ENCODE measurements at regions not wholly inside any gene's neighbourhood (a gene's known extent, or its start where the extent isn't known, plus 50 kb on each side); places are given as distances from the start of the nearest gene placed in this dataset.

GRCh38 chr14:49425921-49426320 is 160.3 kb downstream of the RPS29 start:
- Histone ChIP-seq H3K4me1 (ENCODE audit: control insufficient read depth in 1 of 2, insufficient read depth in 2 of 2, low read length in 2 of 2) (no peaks in the 10 kb centered on the region), H3K36me3 (ENCODE audit: control insufficient read depth in 1 of 2, insufficient read depth in 2 of 2, low read length in 1 of 2) (no peaks in the 10 kb centered on the region), H3K9me3 (ENCODE audit: control insufficient read depth, low read length) (no peaks in the 10 kb centered on the region), H3K27me3 (ENCODE audit: control insufficient read depth in 1 of 2, insufficient read depth in 2 of 2, low read length in 1 of 2) (no peaks in the 10 kb centered on the region), H3K4me3 (ENCODE audit: low read length in 2 of 2) (no peak overlapping the region), H3K27ac (ENCODE audit: low read depth in 1 of 2, low read length in 2 of 2) (no peak overlapping the region)
- intact Hi-C loops (cut with DNase I) = no loop called here
- DNase-seq = no peak
- WGBS, 2 donors = 80 to 85% methylated on average over 1 of the region's 1 CpG
- ATAC-seq (ENCODE audit: low FRiP score) = no peak

GRCh38 chr14:49424436-49425331 is 161.5 kb downstream of the RPS29 start:
- no peak overlapping the region for H3K4me3 ChIP-seq (ENCODE audit: low read length in 2 of 2)
- H3K27me3 ChIP-seq (ENCODE audit: control insufficient read depth in 1 of 2, insufficient read depth in 2 of 2, low read length in 1 of 2) = no peaks in the 10 kb centered on the region
- H3K36me3 ChIP-seq (ENCODE audit: control insufficient read depth in 1 of 2, insufficient read depth in 2 of 2, low read length in 1 of 2) = no peaks in the 10 kb centered on the region
- H3K4me1 ChIP-seq (ENCODE audit: control insufficient read depth in 1 of 2, insufficient read depth in 2 of 2, low read length in 2 of 2) = no peaks in the 10 kb centered on the region
- DNase-seq (no peak), ATAC-seq (ENCODE audit: low FRiP score) (no peak)
- H3K27ac ChIP-seq (ENCODE audit: low read depth in 1 of 2, low read length in 2 of 2) = no peak overlapping the region
- WGBS, 2 donors = 85% methylated on average over 4 of the region's 4 CpGs
- intact Hi-C loops (cut with DNase I) = no loop called here
- no peaks in the 10 kb centered on the region for H3K9me3 ChIP-seq (ENCODE audit: control insufficient read depth, low read length)

DNA sequence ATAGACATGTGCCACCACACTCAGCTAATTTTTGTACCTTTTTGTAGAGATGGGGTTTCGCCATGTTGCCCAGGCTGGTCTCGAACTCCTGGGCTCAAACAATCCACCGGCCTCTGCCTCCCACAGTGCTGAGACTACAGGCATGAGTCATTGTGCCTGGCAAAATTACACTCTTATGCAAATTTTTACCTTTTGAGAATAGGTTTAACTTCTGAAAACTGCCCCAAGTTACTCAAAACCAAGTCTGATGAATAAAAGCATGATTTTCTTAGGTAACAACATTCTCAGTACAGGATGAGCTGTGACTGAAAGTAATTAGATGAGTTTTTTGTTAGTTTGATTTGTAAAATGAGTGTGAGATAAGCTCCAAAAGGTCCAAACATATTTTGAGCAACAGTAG is 166.0 kb downstream of the RPS29 start:
- Histone ChIP-seq H3K36me3 (ENCODE audit: control insufficient read depth in 1 of 2, insufficient read depth in 2 of 2, low read length in 1 of 2) (no peaks in the 10 kb centered on the region), H3K27me3 (ENCODE audit: control insufficient read depth in 1 of 2, insufficient read depth in 2 of 2, low read length in 1 of 2) (no peaks in the 10 kb centered on the region), H3K9me3 (ENCODE audit: control insufficient read depth, low read length) (no peaks in the 10 kb centered on the region), H3K4me1 (ENCODE audit: control insufficient read depth in 1 of 2, insufficient read depth in 2 of 2, low read length in 2 of 2) (no peaks in the 10 kb centered on the region), H3K4me3 (ENCODE audit: low read length in 2 of 2) (no peak overlapping the region), H3K27ac (ENCODE audit: low read depth in 1 of 2, low read length in 2 of 2) (no peak overlapping the region)
- WGBS, 2 donors = 87 to 92% methylated on average over 3 of the region's 3 CpGs
- DNase-seq (no peak), ATAC-seq (ENCODE audit: low FRiP score) (no peak)
- intact Hi-C loops (cut with DNase I) = no loop called here

DNA sequence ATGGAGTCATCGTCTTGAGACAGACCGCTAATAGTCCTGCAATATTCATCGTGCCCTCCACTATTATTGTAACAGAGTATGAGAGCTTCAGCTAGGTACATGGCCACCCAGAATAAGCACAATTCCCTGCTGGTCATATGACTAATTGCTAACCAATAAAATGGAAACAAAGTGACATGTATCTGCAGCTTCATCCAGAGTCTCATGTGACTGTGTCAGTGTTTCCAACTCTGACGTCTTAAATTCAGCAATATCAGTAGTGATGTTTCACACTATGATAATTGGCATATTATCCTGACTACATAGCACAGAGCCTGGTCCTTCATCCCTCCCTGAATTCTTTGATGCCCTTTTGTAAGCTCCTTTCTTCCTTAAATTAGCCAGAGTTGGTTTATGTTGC is 167.4 kb downstream of the RPS29 start:
- WGBS, 2 donors = 81 to 83% methylated on average over 4 of the region's 4 CpGs
- no peaks in the 10 kb centered on the region for H3K36me3 ChIP-seq (ENCODE audit: control insufficient read depth in 1 of 2, insufficient read depth in 2 of 2, low read length in 1 of 2)
- intact Hi-C loops (cut with DNase I) = no loop called here
- ATAC-seq (ENCODE audit: low FRiP score) = no peak
- DNase-seq = no peak
- H3K27me3 ChIP-seq (ENCODE audit: control insufficient read depth in 1 of 2, insufficient read depth in 2 of 2, low read length in 1 of 2) = no peaks in the 10 kb centered on the region
- H3K4me3 ChIP-seq (ENCODE audit: low read length in 2 of 2) = no peak overlapping the region
- no peaks in the 10 kb centered on the region for H3K9me3 ChIP-seq (ENCODE audit: control insufficient read depth, low read length)
- H3K4me1 ChIP-seq (ENCODE audit: control insufficient read depth in 1 of 2, insufficient read depth in 2 of 2, low read length in 2 of 2) = no peaks in the 10 kb centered on the region
- H3K27ac ChIP-seq (ENCODE audit: low read depth in 1 of 2, low read length in 2 of 2) = no peak overlapping the region

- Histone ChIP-seq H3K4me1 (ENCODE audit: control insufficient read depth in 1 of 2, insufficient read depth in 2 of 2, low read length in 2 of 2) (no peaks in the 10 kb centered on the region), H3K27ac (ENCODE audit: low read depth in 1 of 2, low read length in 2 of 2) (no peak overlapping the region), H3K9me3 (ENCODE audit: control insufficient read depth, low read length) (no peaks in the 10 kb centered on the region), H3K36me3 (ENCODE audit: control insufficient read depth in 1 of 2, insufficient read depth in 2 of 2, low read length in 1 of 2) (no peaks in the 10 kb centered on the region), H3K27me3 (ENCODE audit: control insufficient read depth in 1 of 2, insufficient read depth in 2 of 2, low read length in 1 of 2) (no peaks in the 10 kb centered on the region), H3K4me3 (ENCODE audit: low read length in 2 of 2) (no peak overlapping the region)
- DNase-seq (no peak), ATAC-seq (ENCODE audit: low FRiP score) (no peak)
- intact Hi-C loops (cut with DNase I) = no loop called here
Measured at GRCh38 chr14:49417790-49418189, 168.4 kb downstream of the RPS29 start.

DNA sequence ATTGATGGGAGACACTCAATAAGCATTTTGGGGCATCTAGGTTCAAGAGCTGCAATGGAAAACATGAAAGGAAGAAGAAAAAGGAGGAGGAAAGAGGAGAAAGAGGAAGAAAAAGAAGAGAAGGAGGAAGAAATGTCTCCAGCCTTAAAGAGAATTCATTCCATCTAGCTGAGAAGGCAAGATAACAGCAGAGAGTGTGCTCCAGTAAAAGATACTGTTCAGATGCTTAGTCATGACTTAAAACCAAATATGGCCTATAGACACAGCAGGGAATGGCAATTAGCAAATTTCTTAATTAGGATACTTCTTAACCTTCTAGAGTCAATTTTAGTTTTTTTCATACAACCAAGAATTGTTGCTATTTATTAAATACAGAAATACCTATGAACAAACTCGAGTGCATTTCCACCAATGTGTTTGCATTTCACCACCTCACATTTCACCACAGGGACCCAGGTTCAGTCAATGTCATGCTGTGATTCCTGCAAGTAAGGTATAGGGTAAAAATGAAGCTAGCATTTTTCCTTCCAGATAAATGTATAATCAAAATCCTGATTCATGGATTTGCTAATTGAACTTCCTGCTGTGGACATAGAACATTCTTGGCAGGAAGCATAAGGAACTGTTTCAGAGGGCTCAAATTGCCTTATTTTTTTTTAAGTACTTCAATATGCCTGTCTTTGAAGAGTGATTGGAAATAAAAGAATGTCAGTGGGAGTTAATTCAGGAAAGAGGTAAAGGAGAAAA is 177.8 kb downstream of the RPS29 start:
- H3K4me3 ChIP-seq (ENCODE audit: low read length in 2 of 2) = no peak overlapping the region
- no peak for ATAC-seq (ENCODE audit: low FRiP score)
- intact Hi-C loops (cut with DNase I) = no loop called here
- H3K4me1 ChIP-seq (ENCODE audit: control insufficient read depth in 1 of 2, insufficient read depth in 2 of 2, low read length in 2 of 2) = no peaks in the 10 kb centered on the region
- no peak for DNase-seq
- no peak overlapping the region for H3K27ac ChIP-seq (ENCODE audit: low read depth in 1 of 2, low read length in 2 of 2)
- no peaks in the 10 kb centered on the region for H3K36me3 ChIP-seq (ENCODE audit: control insufficient read depth in 1 of 2, insufficient read depth in 2 of 2, low read length in 1 of 2)
- H3K9me3 ChIP-seq (ENCODE audit: control insufficient read depth, low read length) = peaks cover 2% of the 10 kb centered on the region
- peaks cover 0 to 1% of the 10 kb centered on the region in 2 donors for H3K27me3 ChIP-seq (ENCODE audit: control insufficient read depth in 1 of 2, insufficient read depth in 2 of 2, low read length in 1 of 2)
- WGBS, 2 donors = 58 to 65% methylated on average over 1 of the region's 1 CpG

DNA sequence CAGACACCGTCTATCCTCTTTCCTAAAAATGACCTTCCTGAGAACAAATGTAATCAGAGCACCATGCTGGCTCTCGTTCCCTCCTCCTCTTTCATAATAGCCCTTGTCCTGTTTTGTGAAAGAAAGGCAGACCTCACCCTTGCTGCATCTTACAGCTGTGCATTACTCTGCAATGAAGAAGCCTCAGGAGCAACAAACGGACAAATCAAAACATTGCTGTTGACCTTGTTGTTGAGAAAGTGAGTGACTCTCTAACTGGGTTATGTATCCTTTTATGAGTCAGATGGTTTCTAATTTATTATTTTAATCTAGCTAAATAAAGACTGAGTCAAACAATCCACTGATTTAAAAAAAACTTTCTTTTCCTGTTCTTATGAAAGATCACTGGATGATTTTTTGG is 180.9 kb downstream of the RPS29 start:
- no peak overlapping the region for H3K4me3 ChIP-seq (ENCODE audit: low read length in 2 of 2)
- H3K27me3 ChIP-seq (ENCODE audit: control insufficient read depth in 1 of 2, insufficient read depth in 2 of 2, low read length in 1 of 2) = no peaks in the 10 kb centered on the region
- no peak overlapping the region for H3K27ac ChIP-seq (ENCODE audit: low read depth in 1 of 2, low read length in 2 of 2)
- intact Hi-C loops (cut with DNase I) = no loop called here
- no peaks in the 10 kb centered on the region for H3K9me3 ChIP-seq (ENCODE audit: control insufficient read depth, low read length)
- 41 to 50% methylated on average over 3 of the region's 3 CpGs for WGBS, 2 donors
- no peaks in the 10 kb centered on the region for H3K4me1 ChIP-seq (ENCODE audit: control insufficient read depth in 1 of 2, insufficient read depth in 2 of 2, low read length in 2 of 2)
- no peaks in the 10 kb centered on the region for H3K36me3 ChIP-seq (ENCODE audit: control insufficient read depth in 1 of 2, insufficient read depth in 2 of 2, low read length in 1 of 2)
- ATAC-seq (ENCODE audit: low FRiP score) (no peak), DNase-seq (no peak)

DNA sequence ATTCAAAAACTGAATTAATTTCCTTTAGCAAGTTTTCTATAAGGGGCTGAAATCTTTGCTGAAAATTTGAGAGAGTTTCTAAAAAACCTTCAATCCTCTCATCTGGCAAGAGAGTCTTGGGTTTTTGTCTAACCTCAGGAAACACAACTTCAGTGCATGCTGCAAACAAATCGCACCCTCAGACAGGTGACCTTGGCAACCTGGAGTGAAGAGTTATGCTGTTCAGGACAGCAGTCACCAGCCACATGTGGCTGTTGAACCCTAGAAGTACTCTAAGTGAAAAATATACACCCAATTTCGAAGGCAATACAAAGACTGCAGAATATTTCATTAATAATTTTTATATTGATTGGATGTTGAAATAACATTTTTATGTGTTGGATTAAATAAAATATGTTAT is 184.8 kb downstream of the RPS29 start:
- 79 to 85% methylated on average over 2 of the region's 2 CpGs for WGBS, 2 donors
- DNase-seq (no peak), ATAC-seq (ENCODE audit: low FRiP score) (no peak)
- intact Hi-C loops (cut with DNase I) = no loop called here
- H3K9me3 ChIP-seq (ENCODE audit: control insufficient read depth, low read length) = no peaks in the 10 kb centered on the region
- no peaks in the 10 kb centered on the region for H3K27me3 ChIP-seq (ENCODE audit: control insufficient read depth in 1 of 2, insufficient read depth in 2 of 2, low read length in 1 of 2)
- no peaks in the 10 kb centered on the region for H3K36me3 ChIP-seq (ENCODE audit: control insufficient read depth in 1 of 2, insufficient read depth in 2 of 2, low read length in 1 of 2)
- H3K27ac ChIP-seq (ENCODE audit: low read depth in 1 of 2, low read length in 2 of 2) = no peak overlapping the region
- no peak overlapping the region for H3K4me3 ChIP-seq (ENCODE audit: low read length in 2 of 2)
- H3K4me1 ChIP-seq (ENCODE audit: control insufficient read depth in 1 of 2, insufficient read depth in 2 of 2, low read length in 2 of 2) = no peaks in the 10 kb centered on the region

DNA sequence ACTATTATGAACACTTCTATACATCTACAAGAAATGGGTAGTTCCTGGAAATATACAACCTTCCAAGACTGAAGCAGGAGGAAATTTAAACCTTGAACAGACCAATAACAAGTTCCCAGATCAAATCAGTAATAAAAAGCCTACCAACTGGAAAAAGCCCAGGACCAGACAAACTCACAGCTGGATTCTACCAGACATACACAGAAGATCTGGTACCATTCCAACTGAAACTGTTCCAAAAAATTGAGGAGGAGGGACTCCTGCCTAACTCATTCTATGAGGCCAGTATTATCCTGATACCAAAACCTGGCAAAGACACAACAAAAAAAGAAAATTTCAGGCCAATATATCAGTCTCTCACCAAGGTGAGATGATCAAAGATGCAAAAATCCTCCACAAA is 189.4 kb downstream of the RPS29 start:
- Histone ChIP-seq H3K27ac (ENCODE audit: low read depth in 1 of 2, low read length in 2 of 2) (no peak overlapping the region), H3K9me3 (ENCODE audit: control insufficient read depth, low read length) (no peaks in the 10 kb centered on the region), H3K4me3 (ENCODE audit: low read length in 2 of 2) (no peak overlapping the region), H3K27me3 (ENCODE audit: control insufficient read depth in 1 of 2, insufficient read depth in 2 of 2, low read length in 1 of 2) (no peaks in the 10 kb centered on the region), H3K36me3 (ENCODE audit: control insufficient read depth in 1 of 2, insufficient read depth in 2 of 2, low read length in 1 of 2) (no peaks in the 10 kb centered on the region), H3K4me1 (ENCODE audit: control insufficient read depth in 1 of 2, insufficient read depth in 2 of 2, low read length in 2 of 2) (no peaks in the 10 kb centered on the region)
- no peak for ATAC-seq (ENCODE audit: low FRiP score)
- DNase-seq = no peak
- intact Hi-C loops (cut with DNase I) = no loop called here
